ENCODE measurements at regions not wholly inside any gene's neighbourhood (a gene's known extent, or its start where the extent isn't known, plus 50 kb on each side); places are given as distances from the start of the nearest gene placed in this dataset.

- BruUV-seq (replicated peaks), result no TSS peak
- peaks cover 21% of the 10 kb centered on the region for H3K9me1 ChIP-seq (ENCODE audit: insufficient read depth, low read length)
- no peaks in the 10 kb centered on the region for H3K27me3 ChIP-seq (ENCODE audit: control insufficient read depth, insufficient read depth, low read length)
- intact Hi-C loops (cut with micrococcal nuclease), result loop anchor here (1.0 to 5.0 kb wide), 6 partner anchors 149 to 278 kb away; no protein-coding TSS in a partner anchor
- H3K36me3 ChIP-seq (ENCODE audit: control insufficient read depth, insufficient read depth, low read length), result no peaks in the 10 kb centered on the region
- H2AK9ac ChIP-seq (replicated peaks; ENCODE audit: low read depth, low read length, poor library complexity), result peak overlapping the region; percentile 96
- dilution Hi-C loops (cut with HindIII; ENCODE audit: low sequenced_read_pairs, unreplicated experiment), result no loop called here
- DNase-seq (peak; percentile 92), ATAC-seq (ENCODE audit: low read depth) (peak; percentile 92)
- peak overlapping the region; percentile 92 for H3K23ac ChIP-seq (ENCODE audit: low read depth, low read length)
- peak overlapping the region; percentile 56 for H3K9ac ChIP-seq (ENCODE audit: low read depth, low read length)
- peak overlapping the region; percentile 99 for H2BK15ac ChIP-seq (ENCODE audit: low read depth, low read length)
- H4K91ac ChIP-seq (ENCODE audit: insufficient read depth, low read depth, low read length), result peak overlapping the region; percentile 100
- no peaks in the 10 kb centered on the region for H4K20me1 ChIP-seq (ENCODE audit: insufficient read depth, low read length)
- in situ Hi-C loops (cut with MboI; ENCODE audit: low sequenced_read_pairs), result loop anchor here (10.0 kb wide), 1 partner anchor 270 kb away; no protein-coding TSS in a partner anchor
- peak overlapping the region; percentile 98 for H3K14ac ChIP-seq (replicated peaks; ENCODE audit: low read depth, low read length)
- peak overlapping the region; percentile 86 for H2BK5ac ChIP-seq (ENCODE audit: low read depth, low read length, poor library complexity, severe bottlenecking)
- peak overlapping the region; percentile 97 for H2AK5ac ChIP-seq (ENCODE audit: low read depth, low read length)
- POLR2A ChIA-PET (ENCODE audit: unreplicated experiment), result interaction anchor here (0.6 to 1.0 kb wide), 2 partner anchors 125 to 156 kb away, joined by 3 to 5 read pairs; partner anchors contain the start of gene IER5L
- peak overlapping the region; percentile 91 for H3K56ac ChIP-seq (ENCODE audit: extremely low read depth, insufficient read depth, low read length)
- H3K79me1 ChIP-seq (ENCODE audit: low read depth in 1 of 2, low read length in 2 of 2), result peaks cover 0 to 9% of the 10 kb centered on the region in 2 experiments; a peak in 1 of 4 replicates
- H3K4me2 ChIP-seq (ENCODE audit: low read depth, low read length), result peak overlapping the region; percentile 54
- H4K5ac ChIP-seq (ENCODE audit: low read depth, low read length), result peak overlapping the region; percentile 94
- no peak overlapping the region for H3K4me3 ChIP-seq (ENCODE audit: insufficient read depth, low read depth, low read length)
- peak overlapping the region; percentile 99 for H2BK20ac ChIP-seq (ENCODE audit: low read depth, low read length)
- peaks cover 39% of the 10 kb centered on the region for H3K4me1 ChIP-seq (ENCODE audit: control insufficient read depth, insufficient read depth, low read length)
- peak overlapping the region; percentile 98 for H3K4ac ChIP-seq (ENCODE audit: low read depth, low read length)
- peaks cover 6% of the 10 kb centered on the region for H3K9me3 ChIP-seq (ENCODE audit: control insufficient read depth, insufficient read depth, low read length)
- H3K27ac ChIP-seq (ENCODE audit: insufficient read depth, low read length), result peak overlapping the region; percentile 91
- H4K8ac ChIP-seq (ENCODE audit: low read depth in 2 of 2, low read length in 2 of 2), result peak overlapping the region; percentile 99 to 100
- CTCF ChIA-PET, result interaction anchor here (1.0 to 1.2 kb wide), 2 partner anchors 13 to 203 kb away, joined by 3 read pairs; no protein-coding TSS in a partner anchor
- peak overlapping the region; percentile 89 for H2AFZ ChIP-seq (replicated peaks; ENCODE audit: low read length, poor library complexity)
- H3K18ac ChIP-seq (ENCODE audit: low read depth, low read length), result peak overlapping the region; percentile 74
- WGBS, 2 experiments (ENCODE audit: extremely low coverage in 2 of 2, insufficient read length in 1 of 2), result 0% methylated on average over 1 of the region's 28 CpGs; no CpG with 5 or more reads in 1 of the 2 experiments
- peak overlapping the region; percentile 99 for H2BK120ac ChIP-seq (ENCODE audit: low read depth, low read length)
- TF ChIP-seq RCOR1 (IDR thresholded peaks at IDR 0.05; ENCODE audit: insufficient replicate concordance, low read length) (peak; percentile 26), MXI1 (IDR thresholded peaks at IDR 0.05; ENCODE audit: borderline replicate concordance, low read depth, low read length) (no peak), FOS (IDR thresholded peaks at IDR 0.05; ENCODE audit: low read depth, low read length) (peak; percentile 78; the same call in 1 of the 2 replicates), RAD21 (IDR thresholded peaks at IDR 0.05; ENCODE audit: low read length) (peak; percentile 27), SMC3 (IDR thresholded peaks at IDR 0.05; ENCODE audit: low read depth, low read length) (peak; percentile 22; the same call in 1 of the 2 replicates), CEBPB (IDR thresholded peaks at IDR 0.05; ENCODE audit: low read depth, low read length) (peak; percentile 94), CHD1 (IDR thresholded peaks at IDR 0.05; ENCODE audit: low read depth, low read length) (no peak), POLR2A (IDR thresholded peaks at IDR 0.05; ENCODE audit: low read depth, low read length) (no peak), RFX5 (IDR thresholded peaks at IDR 0.05; ENCODE audit: low read depth, low read length) (no peak), USF2 (IDR thresholded peaks at IDR 0.05; ENCODE audit: low read depth, low read length) (peak; percentile 41; the same call in 1 of the 2 replicates), MAZ (IDR thresholded peaks at IDR 0.05; ENCODE audit: borderline replicate concordance, low read depth, low read length) (peak; percentile 98)
- TF ChIP-seq, protein P1, sequence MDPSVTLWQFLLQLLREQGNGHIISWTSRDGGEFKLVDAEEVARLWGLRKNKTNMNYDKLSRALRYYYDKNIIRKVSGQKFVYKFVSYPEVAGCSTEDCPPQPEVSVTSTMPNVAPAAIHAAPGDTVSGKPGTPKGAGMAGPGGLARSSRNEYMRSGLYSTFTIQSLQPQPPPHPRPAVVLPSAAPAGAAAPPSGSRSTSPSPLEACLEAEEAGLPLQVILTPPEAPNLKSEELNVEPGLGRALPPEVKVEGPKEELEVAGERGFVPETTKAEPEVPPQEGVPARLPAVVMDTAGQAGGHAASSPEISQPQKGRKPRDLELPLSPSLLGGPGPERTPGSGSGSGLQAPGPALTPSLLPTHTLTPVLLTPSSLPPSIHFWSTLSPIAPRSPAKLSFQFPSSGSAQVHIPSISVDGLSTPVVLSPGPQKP (IDR thresholded peaks at IDR 0.05; ENCODE audit: borderline replicate concordance, low read depth, low read length), result no peak
- TF ChIP-seq, protein P2, sequence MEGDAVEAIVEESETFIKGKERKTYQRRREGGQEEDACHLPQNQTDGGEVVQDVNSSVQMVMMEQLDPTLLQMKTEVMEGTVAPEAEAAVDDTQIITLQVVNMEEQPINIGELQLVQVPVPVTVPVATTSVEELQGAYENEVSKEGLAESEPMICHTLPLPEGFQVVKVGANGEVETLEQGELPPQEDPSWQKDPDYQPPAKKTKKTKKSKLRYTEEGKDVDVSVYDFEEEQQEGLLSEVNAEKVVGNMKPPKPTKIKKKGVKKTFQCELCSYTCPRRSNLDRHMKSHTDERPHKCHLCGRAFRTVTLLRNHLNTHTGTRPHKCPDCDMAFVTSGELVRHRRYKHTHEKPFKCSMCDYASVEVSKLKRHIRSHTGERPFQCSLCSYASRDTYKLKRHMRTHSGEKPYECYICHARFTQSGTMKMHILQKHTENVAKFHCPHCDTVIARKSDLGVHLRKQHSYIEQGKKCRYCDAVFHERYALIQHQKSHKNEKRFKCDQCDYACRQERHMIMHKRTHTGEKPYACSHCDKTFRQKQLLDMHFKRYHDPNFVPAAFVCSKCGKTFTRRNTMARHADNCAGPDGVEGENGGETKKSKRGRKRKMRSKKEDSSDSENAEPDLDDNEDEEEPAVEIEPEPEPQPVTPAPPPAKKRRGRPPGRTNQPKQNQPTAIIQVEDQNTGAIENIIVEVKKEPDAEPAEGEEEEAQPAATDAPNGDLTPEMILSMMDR (conservative IDR thresholded peaks at IDR 0.05; ENCODE audit: low read depth, low read length), result 0 out of 2 replicates have a peak, but pooled peaks have one; percentile 9
Measured at GRCh38 chr9:129334105-129334935, 156.3 kb upstream of the IER5L start.
